H1 (cell line): ENCODE measurements at regions not wholly inside any gene's neighbourhood (a gene's known extent, or its start where the extent isn't known, plus 50 kb on each side); places are given as distances from the start of the nearest gene placed in this dataset.

Experiments
- ATF3 ChIP-seq: IDR thresholded peaks from 2 replicates; pipeline ENCODE4 v1.6.1; 2011; ENCODE audit warnings: low read depth, mild to moderate bottlenecking, low read length; ENCODE audit not compliant: insufficient read depth
- PHF8 ChIP-seq: fragments of 200-600 bp; sonication (generic); conservative IDR thresholded peaks from 2 replicates; pipeline ENCODE4 v1.7.1; 2012; ENCODE audit warnings: low read depth, mild to moderate bottlenecking, inconsistent platforms, low read length, moderate library complexity
- POLR2A ChIP-seq, 2 experiments: IDR thresholded peaks; 1 replicate in 1 of 2; 2 replicates in 1 of 2; pipeline ENCODE4 v1.6.1; 2011; ENCODE audit warnings: low read depth in 2 of 2, low read length in 2 of 2, mild to moderate bottlenecking in 2 of 2; ENCODE audit errors: control extremely low read depth in 1 of 2
- SP2 ChIP-seq: IDR thresholded peaks from 2 replicates; pipeline ENCODE4 v1.6.1; 2012; ENCODE audit warnings: mild to moderate bottlenecking, low read length, inconsistent platforms

GRCh38 chr2:147471126-147471525 lies 373.7 kb upstream of the ACVR2A start (continued):
- no peak for TF ChIP-seq ATF3
- no peak for TF ChIP-seq PHF8
- no peak for TF ChIP-seq POLR2A (IDR thresholded peaks at IDR 0.05; ENCODE audit: control extremely low read depth in 1 of 2, low read depth in 2 of 2, low read length in 2 of 2)
- no peak for TF ChIP-seq SP2
- TF ChIP-seq, all 59 proteins: peak for 0
